Tibial artery (tissue), 4 donors: ENCODE measurements at regions not wholly inside any gene's neighbourhood (a gene's known extent, or its start where the extent isn't known, plus 50 kb on each side); places are given as distances from the start of the nearest gene placed in this dataset.

ENCODE experiments used
- DNase-seq, 2 donors: peaks; one replicate each; pipeline ENCODE4 v3.0.0-alpha.2; 2019
- H3K27ac ChIP-seq, 2 donors: fragments of 200-600 bp; sonication (generic) in 1 of 2; 1 replicate in 1 of 2; 2 replicates in 1 of 2; pipeline ENCODE4 v1.5.1; 2018 to 2019; ENCODE audit warnings: mild to moderate bottlenecking in 1 of 2
- H3K27me3 ChIP-seq, 2 donors: fragments of 200-600 bp; sonication (generic) in 1 of 2; one replicate each; pipeline versions ENCODE4 v1.5.1 to v1.6.0; 2016 to 2019
- H3K36me3 ChIP-seq, 3 donors: fragments of 200-600 bp; sonication (generic) in 2 of 3; one replicate each; pipeline ENCODE4 v1.5.1; 2016 to 2019; ENCODE audit warnings: mild to moderate bottlenecking in 2 of 3
- H3K4me1 ChIP-seq, 4 donors: fragments of 200-600 bp; sonication (generic) in 2 of 4; 1 replicate in 3 of 4; 2 replicates in 1 of 4; pipeline ENCODE4 v1.5.1; 2016 to 2019
- H3K4me3 ChIP-seq, 2 donors: fragments of 200-600 bp; sonication (generic) in 1 of 2; 1 replicate in 1 of 2; 2 replicates in 1 of 2; pipeline ENCODE4 v1.5.1; 2018 to 2019; ENCODE audit warnings: mild to moderate bottlenecking in 2 of 2
- H3K9me3 ChIP-seq, 3 donors: fragments of 200-600 bp; sonication (generic) in 1 of 3; one replicate each; pipeline ENCODE4 v1.5.1; 2016 to 2019
- CTCF ChIP-seq, 2 experiments: fragments of 200-600 bp in 1 of 2; fragments of 450-650 bp in 1 of 2; IDR thresholded peaks; one replicate each; pipeline ENCODE4 v1.5.1; 2017 to 2019; ENCODE audit warnings: antibody characterized with exemption in 2 of 2, mild to moderate bottlenecking in 1 of 2, moderate library complexity in 1 of 2
- intact Hi-C: fragments of 100-400 bp; cut with DNase I; formaldehyde crosslinking; loops from one replicate; pipeline ENCODE4 v1.15.0; 2023; ENCODE audit warnings: low total_unique reads

- H3K27me3 ChIP-seq = no peaks in the 10 kb centered on the region
- H3K4me1 ChIP-seq = no peaks in the 10 kb centered on the region
- no peak overlapping the region for H3K27ac ChIP-seq
- H3K36me3 ChIP-seq = no peaks in the 10 kb centered on the region
- no peaks in the 10 kb centered on the region for H3K9me3 ChIP-seq
- TF ChIP-seq CTCF (IDR thresholded peaks at IDR 0.05) = no peak
- no peak overlapping the region for H3K4me3 ChIP-seq
- no peak for DNase-seq
- intact Hi-C loops = no loop called here
Observed at GRCh38 chr1:168821434-168821833, 92.4 kb upstream of the DPT start.

- no peak for DNase-seq
- intact Hi-C loops = no loop called here
- H3K27ac ChIP-seq = no peak overlapping the region
- no peaks in the 10 kb centered on the region for H3K27me3 ChIP-seq
- TF ChIP-seq CTCF (IDR thresholded peaks at IDR 0.05) = no peak
- H3K9me3 ChIP-seq = no peaks in the 10 kb centered on the region
- no peak overlapping the region for H3K4me3 ChIP-seq
- H3K4me1 ChIP-seq = no peaks in the 10 kb centered on the region
- no peaks in the 10 kb centered on the region for H3K36me3 ChIP-seq
Observed at GRCh38 chr1:168822911-168823310, 93.9 kb upstream of the DPT start.

- Histone ChIP-seq H3K36me3 (no peaks in the 10 kb centered on the region), H3K4me1 (no peaks in the 10 kb centered on the region), H3K27ac (no peak overlapping the region), H3K9me3 (no peaks in the 10 kb centered on the region), H3K27me3 (no peaks in the 10 kb centered on the region), H3K4me3 (no peak overlapping the region)
- no peak for TF ChIP-seq CTCF (IDR thresholded peaks at IDR 0.05)
- no peak for DNase-seq
- intact Hi-C loops = no loop called here
Observed at GRCh38 chr1:168823988-168824387, 95.0 kb upstream of the DPT start.

- Histone ChIP-seq H3K36me3 (no peaks in the 10 kb centered on the region), H3K4me1 (no peaks in the 10 kb centered on the region), H3K27ac (no peak overlapping the region), H3K9me3 (no peaks in the 10 kb centered on the region), H3K27me3 (no peaks in the 10 kb centered on the region), H3K4me3 (no peak overlapping the region)
- DNase-seq = no peak
- intact Hi-C loops = no loop called here
- TF ChIP-seq CTCF (IDR thresholded peaks at IDR 0.05) = no peak
Observed at GRCh38 chr1:168824418-168825065, 95.5 kb upstream of the DPT start.

- no peak for TF ChIP-seq CTCF (IDR thresholded peaks at IDR 0.05)
- intact Hi-C loops = no loop called here
- DNase-seq = no peak
Observed at GRCh38 chr1:168825129-168825528, 96.1 kb upstream of the DPT start.

GRCh38 chr1:168825820-168826219, 96.8 kb upstream of the DPT start:
- Histone ChIP-seq H3K27ac (no peak overlapping the region), H3K36me3 (no peaks in the 10 kb centered on the region), H3K4me1 (no peaks in the 10 kb centered on the region), H3K4me3 (no peak overlapping the region), H3K9me3 (no peaks in the 10 kb centered on the region), H3K27me3 (no peaks in the 10 kb centered on the region)
- intact Hi-C loops = no loop called here
- no peak for TF ChIP-seq CTCF (IDR thresholded peaks at IDR 0.05)
- DNase-seq = no peak

More at GRCh38 chr1:168825129-168825528, 96.1 kb upstream of the DPT start:
- Histone ChIP-seq H3K36me3 (no peaks in the 10 kb centered on the region), H3K27ac (no peak overlapping the region), H3K27me3 (no peaks in the 10 kb centered on the region), H3K4me3 (no peak overlapping the region), H3K9me3 (no peaks in the 10 kb centered on the region), H3K4me1 (no peaks in the 10 kb centered on the region)
